ENCODE measurements at regions not wholly inside any gene's neighbourhood (a gene's known extent, or its start where the extent isn't known, plus 50 kb on each side); places are given as distances from the start of the nearest gene placed in this dataset.

DNA sequence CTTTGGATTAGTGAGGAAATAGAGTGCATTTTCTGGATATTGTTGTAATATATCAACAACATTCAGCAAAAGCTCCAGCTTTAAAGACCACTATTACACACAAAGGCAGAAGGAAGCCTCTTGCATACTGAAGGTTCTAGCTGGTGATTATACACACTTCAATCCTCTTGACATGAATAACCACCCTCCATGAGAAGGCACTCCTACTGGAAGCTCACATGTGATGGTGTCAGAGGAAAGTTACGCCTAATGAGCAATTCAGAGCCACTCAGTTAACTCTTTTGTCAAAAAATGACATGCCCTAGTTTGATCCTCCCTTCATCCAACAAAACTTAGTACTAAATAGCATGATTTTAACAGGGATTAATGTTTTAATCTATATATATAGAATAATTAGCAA lies 124.6 kb upstream of the LYSMD4 start:
- TF ChIP-seq, protein P1, sequence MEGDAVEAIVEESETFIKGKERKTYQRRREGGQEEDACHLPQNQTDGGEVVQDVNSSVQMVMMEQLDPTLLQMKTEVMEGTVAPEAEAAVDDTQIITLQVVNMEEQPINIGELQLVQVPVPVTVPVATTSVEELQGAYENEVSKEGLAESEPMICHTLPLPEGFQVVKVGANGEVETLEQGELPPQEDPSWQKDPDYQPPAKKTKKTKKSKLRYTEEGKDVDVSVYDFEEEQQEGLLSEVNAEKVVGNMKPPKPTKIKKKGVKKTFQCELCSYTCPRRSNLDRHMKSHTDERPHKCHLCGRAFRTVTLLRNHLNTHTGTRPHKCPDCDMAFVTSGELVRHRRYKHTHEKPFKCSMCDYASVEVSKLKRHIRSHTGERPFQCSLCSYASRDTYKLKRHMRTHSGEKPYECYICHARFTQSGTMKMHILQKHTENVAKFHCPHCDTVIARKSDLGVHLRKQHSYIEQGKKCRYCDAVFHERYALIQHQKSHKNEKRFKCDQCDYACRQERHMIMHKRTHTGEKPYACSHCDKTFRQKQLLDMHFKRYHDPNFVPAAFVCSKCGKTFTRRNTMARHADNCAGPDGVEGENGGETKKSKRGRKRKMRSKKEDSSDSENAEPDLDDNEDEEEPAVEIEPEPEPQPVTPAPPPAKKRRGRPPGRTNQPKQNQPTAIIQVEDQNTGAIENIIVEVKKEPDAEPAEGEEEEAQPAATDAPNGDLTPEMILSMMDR (conservative IDR thresholded peaks at IDR 0.05) = no peak
- H3K27ac Mint-ChIP-seq = no peak overlapping the region
- no peak for DNase-seq (ENCODE audit: extremely low spot score, unreplicated experiment)
- no peaks in the 10 kb centered on the region for H3K9me3 Mint-ChIP-seq
- no peaks in the 10 kb centered on the region for H3K4me1 Mint-ChIP-seq (ENCODE audit: unreplicated experiment)
- H3K36me3 Mint-ChIP-seq = no peaks in the 10 kb centered on the region
- no peaks in the 10 kb centered on the region for H3K27me3 Mint-ChIP-seq
- H3K4me3 Mint-ChIP-seq = no peak overlapping the region

DNA sequence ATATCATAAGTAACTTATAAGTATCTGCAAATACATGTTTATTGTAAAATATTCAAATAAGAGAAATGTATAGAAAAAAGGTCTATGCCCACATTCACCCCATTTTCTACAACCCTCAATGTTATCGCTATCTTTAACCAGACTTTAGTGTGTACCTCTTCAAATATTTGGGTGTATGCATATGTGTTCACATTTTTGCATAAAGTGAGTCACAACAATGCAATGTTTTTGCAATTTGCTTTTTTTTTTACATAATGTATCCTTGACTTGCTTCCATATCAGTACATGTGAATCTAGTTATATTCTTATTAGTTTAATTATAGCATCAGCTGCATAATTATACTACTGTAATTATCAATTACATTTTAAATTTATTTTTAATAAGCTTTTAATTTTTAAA lies 117.3 kb upstream of the LYSMD4 start:
- Mint-ChIP-seq H3K27me3 (no peaks in the 10 kb centered on the region), H3K9me3 (no peaks in the 10 kb centered on the region)
- TF ChIP-seq, protein P1 (conservative IDR thresholded peaks at IDR 0.05) = no peak

DNA sequence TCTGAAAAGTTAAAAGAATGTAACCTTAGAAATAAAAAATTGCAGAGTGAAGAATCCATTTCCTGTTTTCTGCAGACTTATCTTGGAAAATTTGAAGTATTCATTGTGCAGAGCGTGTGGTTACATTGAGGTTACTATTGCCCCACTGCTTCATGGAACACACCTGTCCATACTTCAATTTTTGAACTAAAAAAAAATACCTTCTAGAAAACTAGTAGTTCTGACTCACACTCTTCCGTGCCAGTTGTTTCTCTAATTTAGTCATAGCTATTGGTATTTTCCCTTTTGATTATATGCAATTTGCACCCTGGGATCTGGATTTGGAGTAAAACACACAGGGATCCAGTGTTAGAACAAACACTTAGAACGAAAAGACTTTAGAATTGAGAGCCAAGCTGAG lies 111.8 kb upstream of the LYSMD4 start:
- Mint-ChIP-seq H3K4me3 (no peak overlapping the region), H3K27me3 (no peaks in the 10 kb centered on the region), H3K36me3 (no peaks in the 10 kb centered on the region), H3K27ac (no peak overlapping the region), H3K9me3 (no peaks in the 10 kb centered on the region), H3K4me1 (ENCODE audit: unreplicated experiment) (no peaks in the 10 kb centered on the region)
- no peak for DNase-seq (ENCODE audit: extremely low spot score, unreplicated experiment)
- TF ChIP-seq, protein P1 (conservative IDR thresholded peaks at IDR 0.05) = no peak

More for the DNA sequence above, 117.3 kb upstream of the LYSMD4 start:
- H3K4me1 Mint-ChIP-seq (ENCODE audit: unreplicated experiment) = no peaks in the 10 kb centered on the region
- DNase-seq (ENCODE audit: extremely low spot score, unreplicated experiment) = no peak
- no peak overlapping the region for H3K27ac Mint-ChIP-seq
- H3K36me3 Mint-ChIP-seq = no peaks in the 10 kb centered on the region
- H3K4me3 Mint-ChIP-seq = no peak overlapping the region

DNA sequence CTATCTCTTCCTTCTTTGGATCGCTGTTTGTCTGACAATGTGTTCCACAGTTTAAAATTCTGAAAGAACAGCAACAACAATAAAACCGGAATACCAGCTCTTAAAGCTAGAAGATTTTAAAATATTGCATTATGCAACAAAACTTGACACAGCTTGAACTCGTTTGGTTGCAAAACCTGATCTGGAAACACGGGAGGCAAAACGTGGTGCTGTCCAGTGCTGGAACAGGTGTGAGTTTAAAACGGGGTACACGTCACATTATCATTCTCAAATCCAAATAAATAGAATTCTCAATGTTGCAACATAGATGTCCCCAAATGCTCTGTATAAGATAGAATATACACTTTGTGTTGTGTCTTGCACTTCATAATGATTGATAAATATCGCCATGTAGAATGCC lies 110.9 kb upstream of the LYSMD4 start:
- Mint-ChIP-seq H3K36me3 (no peaks in the 10 kb centered on the region), H3K27me3 (no peaks in the 10 kb centered on the region), H3K4me1 (ENCODE audit: unreplicated experiment) (no peaks in the 10 kb centered on the region), H3K9me3 (no peaks in the 10 kb centered on the region), H3K4me3 (no peak overlapping the region), H3K27ac (no peak overlapping the region)
- TF ChIP-seq, protein P1 (conservative IDR thresholded peaks at IDR 0.05) = no peak
- DNase-seq (ENCODE audit: extremely low spot score, unreplicated experiment) = no peak

DNA sequence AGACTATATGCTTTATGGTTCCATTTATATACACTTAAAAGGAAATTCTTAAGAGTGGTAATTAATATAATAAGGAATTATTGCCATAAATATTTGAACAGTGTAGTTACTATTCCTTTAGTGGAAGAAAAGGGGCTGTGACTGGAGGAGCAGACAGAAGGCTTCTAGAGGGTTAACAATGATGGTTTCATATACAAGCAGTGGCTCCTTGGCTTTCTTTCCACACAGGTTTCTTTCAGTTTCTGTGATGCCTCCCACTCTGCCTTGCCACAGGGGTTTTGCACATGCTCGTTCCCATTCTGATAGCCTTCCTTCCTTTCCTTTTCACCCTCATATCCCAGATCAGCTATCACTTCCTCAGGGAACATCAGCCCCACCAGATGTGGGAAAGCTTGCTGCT lies 108.8 kb upstream of the LYSMD4 start:
- TF ChIP-seq, protein P1 (conservative IDR thresholded peaks at IDR 0.05) = no peak
- H3K4me1 Mint-ChIP-seq (ENCODE audit: unreplicated experiment) = no peaks in the 10 kb centered on the region
- H3K27ac Mint-ChIP-seq = no peak overlapping the region
- no peak overlapping the region for H3K4me3 Mint-ChIP-seq
- H3K9me3 Mint-ChIP-seq = no peaks in the 10 kb centered on the region
- DNase-seq (ENCODE audit: extremely low spot score, unreplicated experiment) = no peak
- H3K36me3 Mint-ChIP-seq = no peaks in the 10 kb centered on the region
- H3K27me3 Mint-ChIP-seq = no peaks in the 10 kb centered on the region

DNA sequence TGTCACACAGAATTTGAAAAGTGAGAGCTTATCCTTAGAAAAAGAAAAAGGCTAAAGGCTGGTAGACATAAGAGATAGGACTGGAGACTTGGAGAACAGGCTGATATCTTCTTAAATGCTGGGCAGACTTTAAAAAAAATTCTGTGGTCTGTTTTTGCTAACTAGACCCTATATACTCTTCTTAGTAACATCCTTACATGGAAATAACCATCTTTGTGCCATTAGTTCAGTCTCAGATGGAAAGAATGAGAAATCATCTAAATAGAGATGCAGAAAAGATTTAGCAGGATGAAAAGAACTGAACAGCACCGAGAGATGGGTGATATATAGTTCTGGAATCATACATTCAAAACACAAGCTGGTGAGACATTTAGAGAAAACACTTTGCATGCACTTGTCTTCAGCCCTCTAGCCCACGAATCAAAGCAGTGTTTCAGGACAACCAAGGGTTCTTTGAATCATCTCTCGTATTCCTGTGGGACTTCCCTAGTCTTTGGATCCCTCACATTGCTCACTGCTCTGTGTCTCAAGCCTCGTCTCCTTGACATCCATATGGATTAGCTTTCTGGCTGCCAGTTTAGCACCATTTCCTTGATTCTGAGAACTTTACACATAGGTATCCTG lies 93.0 kb upstream of the LYSMD4 start:
- TF ChIP-seq, protein P1 (conservative IDR thresholded peaks at IDR 0.05) = no peak
- peaks cover 3% of the 10 kb centered on the region for H3K36me3 Mint-ChIP-seq
- no peaks in the 10 kb centered on the region for H3K4me1 Mint-ChIP-seq (ENCODE audit: unreplicated experiment)
- H3K27ac Mint-ChIP-seq = no peak overlapping the region
- no peaks in the 10 kb centered on the region for H3K9me3 Mint-ChIP-seq
- H3K27me3 Mint-ChIP-seq = no peaks in the 10 kb centered on the region
- H3K4me3 Mint-ChIP-seq = no peak overlapping the region
- DNase-seq (ENCODE audit: extremely low spot score, unreplicated experiment) = no peak

All from type B pancreatic cell (in vitro differentiated cells).